Smooth muscle cell (in vitro differentiated cells): ENCODE measurements at regions not wholly inside any gene's neighbourhood (a gene's known extent, or its start where the extent isn't known, plus 50 kb on each side); places are given as distances from the start of the nearest gene placed in this dataset.

ENCODE experiments used
- DNase-seq: peaks from one replicate; lab custom pipeline; 2025; ENCODE audit not compliant: unreplicated experiment; lab: John Stamatoyannopoulos, UW
- H2AFZ ChIP-seq: fragments of 200-600 bp; sonication (generic); 2 replicates; pipeline ENCODE4 v1.6.0; 2016; ENCODE audit warnings: antibody characterized with exemption, low read depth, mild to moderate bottlenecking
- H3F3A ChIP-seq: fragments of 200-600 bp; sonication (generic); 2 replicates; pipeline ENCODE4 v1.6.0; 2017; ENCODE audit warnings: antibody characterized with exemption, low read depth
- H3K27ac ChIP-seq: fragments of 200-600 bp; sonication (generic); 2 replicates; pipeline ENCODE4 v1.5.1; 2016; ENCODE audit warnings: low read depth, mild to moderate bottlenecking
- H3K27me3 ChIP-seq: fragments of 200-600 bp; sonication (generic); 2 replicates; pipeline ENCODE4 v1.6.1; 2016; ENCODE audit warnings: low read depth, mild to moderate bottlenecking
- H3K36me3 ChIP-seq: fragments of 200-600 bp; sonication (generic); 2 replicates; pipeline ENCODE4 v1.5.1; 2016; ENCODE audit warnings: low read depth
- H3K4me1 ChIP-seq: fragments of 200-600 bp; sonication (generic); 2 replicates; pipeline ENCODE4 v1.5.1; 2016; ENCODE audit warnings: low read depth
- H3K4me2 ChIP-seq: fragments of 200-600 bp; sonication (generic); 2 replicates; pipeline ENCODE4 v1.6.0; 2016; ENCODE audit warnings: mild to moderate bottlenecking
- H3K4me3 ChIP-seq: fragments of 200-600 bp; sonication (generic); 2 replicates; pipeline ENCODE4 v1.5.1; 2016; ENCODE audit warnings: mild to moderate bottlenecking
- H3K79me2 ChIP-seq: fragments of 200-600 bp; sonication (generic); 2 replicates; pipeline ENCODE4 v1.6.0; 2016; ENCODE audit warnings: low read depth, mild to moderate bottlenecking
- H3K9ac ChIP-seq: fragments of 200-600 bp; sonication (generic); 2 replicates; pipeline ENCODE4 v1.6.0; 2016; ENCODE audit warnings: low read depth
- H3K9me3 ChIP-seq: fragments of 200-600 bp; sonication (generic); replicated peaks from 2 replicates; pipeline ENCODE4 v1.5.1; 2016; ENCODE audit warnings: low read depth
- H4K20me1 ChIP-seq: fragments of 200-600 bp; sonication (generic); 2 replicates; pipeline ENCODE4 v1.6.0; 2016; ENCODE audit warnings: low read depth
- CTCF ChIP-seq: fragments of 200-600 bp; sonication (generic); IDR thresholded peaks from 2 replicates; pipeline ENCODE4 v1.5.1; 2017; ENCODE audit warnings: borderline replicate concordance, mild to moderate bottlenecking, antibody characterized with exemption; ENCODE audit not compliant: insufficient read depth, poor library complexity, severe bottlenecking
- WGBS: methylation state at CpG from one replicate; pipeline ENCODE4 v1.1.7; 2016; ENCODE audit warnings: low lambda C conversion rate; 5-methylcytosine and 5-hydroxymethylcytosine counted together

- Histone ChIP-seq H3K27ac (no peak overlapping the region), H3K4me3 (no peak overlapping the region), H3K79me2 (no peaks in the 10 kb centered on the region), H3K9me3 (no peaks in the 10 kb centered on the region), H3K4me1 (no peaks in the 10 kb centered on the region), H3F3A (no peaks in the 10 kb centered on the region), H3K9ac (no peak overlapping the region), H3K36me3 (no peaks in the 10 kb centered on the region), H3K4me2 (no peak overlapping the region), H4K20me1 (no peaks in the 10 kb centered on the region), H3K27me3 (no peaks in the 10 kb centered on the region), H2AFZ (peak overlapping the region; percentile 2)
- no peak for TF ChIP-seq CTCF
- WGBS, result 94% methylated on average over 2 of the region's 2 CpGs
- DNase-seq, result no peak
These were observed 75.1 kb upstream of the TANK start for GRCh38 chr2:161085149-161085548.

GRCh38 chr2:161088658-161089350, 71.4 kb upstream of the TANK start:
- no peak overlapping the region for H3K9ac ChIP-seq
- no peaks in the 10 kb centered on the region for H3F3A ChIP-seq
- no peak overlapping the region for H3K27ac ChIP-seq
- H3K9me3 ChIP-seq, result no peaks in the 10 kb centered on the region
- H3K79me2 ChIP-seq, result no peaks in the 10 kb centered on the region
- no peaks in the 10 kb centered on the region for H3K4me1 ChIP-seq
- no peak for DNase-seq
- no peaks in the 10 kb centered on the region for H3K27me3 ChIP-seq
- H3K36me3 ChIP-seq, result no peaks in the 10 kb centered on the region
- H4K20me1 ChIP-seq, result no peaks in the 10 kb centered on the region
- no peak overlapping the region for H3K4me3 ChIP-seq
- 89% methylated on average over 4 of the region's 4 CpGs for WGBS
- TF ChIP-seq CTCF, result no peak
- no peak overlapping the region for H2AFZ ChIP-seq
- H3K4me2 ChIP-seq, result no peak overlapping the region

- no peak overlapping the region for H3K9ac ChIP-seq
- DNase-seq, result no peak
- TF ChIP-seq CTCF, result no peak
- H3F3A ChIP-seq, result no peaks in the 10 kb centered on the region
- no peaks in the 10 kb centered on the region for H3K27me3 ChIP-seq
- no peaks in the 10 kb centered on the region for H4K20me1 ChIP-seq
- H2AFZ ChIP-seq, result no peak overlapping the region
- no peaks in the 10 kb centered on the region for H3K36me3 ChIP-seq
- H3K4me2 ChIP-seq, result no peak overlapping the region
- H3K4me1 ChIP-seq, result no peaks in the 10 kb centered on the region
- no peaks in the 10 kb centered on the region for H3K79me2 ChIP-seq
- no peak overlapping the region for H3K4me3 ChIP-seq
- no peak overlapping the region for H3K27ac ChIP-seq
- no peaks in the 10 kb centered on the region for H3K9me3 ChIP-seq
- WGBS, result 87% methylated on average over 5 of the region's 5 CpGs
These were observed 69.8 kb upstream of the TANK start for GRCh38 chr2:161090411-161090810.

GRCh38 chr2:161095314-161095713, 64.9 kb upstream of the TANK start:
- 83% methylated on average over 3 of the region's 3 CpGs for WGBS
- no peaks in the 10 kb centered on the region for H3K36me3 ChIP-seq
- no peaks in the 10 kb centered on the region for H3K27me3 ChIP-seq
- H3K27ac ChIP-seq, result no peak overlapping the region
- no peaks in the 10 kb centered on the region for H3F3A ChIP-seq
- no peak overlapping the region for H2AFZ ChIP-seq
- H3K4me3 ChIP-seq, result no peak overlapping the region
- no peak for TF ChIP-seq CTCF
- no peaks in the 10 kb centered on the region for H3K9me3 ChIP-seq
- H3K9ac ChIP-seq, result no peak overlapping the region
- DNase-seq, result no peak
- no peaks in the 10 kb centered on the region for H3K4me1 ChIP-seq
- H3K4me2 ChIP-seq, result no peak overlapping the region
- H3K79me2 ChIP-seq, result no peaks in the 10 kb centered on the region
- H4K20me1 ChIP-seq, result no peaks in the 10 kb centered on the region
